CD4-positive, CD25-positive, alpha-beta regulatory T cell (primary cell): ENCODE measurements at regions not wholly inside any gene's neighbourhood (a gene's known extent, or its start where the extent isn't known, plus 50 kb on each side); places are given as distances from the start of the nearest gene placed in this dataset.

Experiments
- ATAC-seq, 2 donors: fragments of 150-1000 bp; cut with Tn5 transposase; one replicate each; pipeline ENCODE4 v1.10.0; 2021; ENCODE audit warnings: low read depth in 2 of 2, moderate number of reproducible peaks in 2 of 2, moderate library complexity in 1 of 2
- DNase-seq, 3 donors: peaks; one replicate each; pipeline versions ENCODE4 v3.0.0 to v3.0.0-alpha.2; 2012 to 2022; ENCODE audit warnings: mixed read lengths in 1 of 3
- H3K27ac ChIP-seq: one replicate; pipeline ENCODE4 v1.7.0; 2013; ENCODE audit warnings: mild to moderate bottlenecking, low read length; ENCODE audit not compliant: insufficient read depth, poor library complexity, severe bottlenecking
- H3K27me3 ChIP-seq: one replicate; pipeline ENCODE4 v1.7.0; 2013; ENCODE audit warnings: low read length; ENCODE audit not compliant: control insufficient read depth, insufficient read depth
- H3K36me3 ChIP-seq: one replicate; pipeline ENCODE4 v1.7.0; 2013; ENCODE audit warnings: mild to moderate bottlenecking, low read length, moderate library complexity; ENCODE audit not compliant: control insufficient read depth, insufficient read depth
- H3K4me1 ChIP-seq: 2 replicates; pipeline ENCODE4 v1.7.0; 2013; ENCODE audit warnings: mild to moderate bottlenecking, low read length; ENCODE audit not compliant: insufficient read depth, control insufficient read depth, poor library complexity, severe bottlenecking
- H3K4me3 ChIP-seq: one replicate; pipeline ENCODE4 v1.7.0; 2013; ENCODE audit warnings: low read depth, mild to moderate bottlenecking, low read length, moderate library complexity
- H3K9me3 ChIP-seq, 2 experiments: 1 replicate in 1 of 2; 2 replicates in 1 of 2; pipeline ENCODE4 v1.7.0; 2013; ENCODE audit warnings: low read length in 2 of 2, mild to moderate bottlenecking in 1 of 2, moderate library complexity in 1 of 2; ENCODE audit not compliant: control insufficient read depth in 2 of 2
- H3K27ac Mint-ChIP-seq, 3 donors: one replicate each; pipeline ENCODE4 v1.8.0; 2020 to 2022; ENCODE audit warnings: mild to moderate bottlenecking in 3 of 3, mixed read lengths in 3 of 3, moderate library complexity in 2 of 3
- H3K27me3 Mint-ChIP-seq: one replicate; pipeline ENCODE4 v1.8.0; 2022; ENCODE audit warnings: mild to moderate bottlenecking, mixed read lengths
- H3K36me3 Mint-ChIP-seq: one replicate; pipeline ENCODE4 v1.8.0; 2020; ENCODE audit warnings: mixed read lengths
- H3K4me1 Mint-ChIP-seq, 4 donors: one replicate each; pipeline ENCODE4 v1.8.0; 2020 to 2022; ENCODE audit warnings: mixed read lengths in 4 of 4, mild to moderate bottlenecking in 1 of 4
- H3K4me3 Mint-ChIP-seq, 4 donors: one replicate each; pipeline ENCODE4 v1.8.0; 2020 to 2022; ENCODE audit warnings: mild to moderate bottlenecking in 4 of 4, mixed read lengths in 4 of 4, moderate library complexity in 3 of 4
- H3K9me3 Mint-ChIP-seq, 7 donors: one replicate each; pipeline ENCODE4 v1.8.0; 2020 to 2022; ENCODE audit warnings: mixed read lengths in 7 of 7, mild to moderate bottlenecking in 3 of 7, moderate library complexity in 2 of 7

GRCh38 chr4:22336822-22337221, 179.0 kb downstream of the ADGRA3 start:
- Histone ChIP-seq H3K4me1 (no peaks in the 10 kb centered on the region), H3K27ac (no peak overlapping the region), H3K36me3 (no peaks in the 10 kb centered on the region), H3K27me3 (no peaks in the 10 kb centered on the region), H3K9me3 (peaks cover 0 to 2% of the 10 kb centered on the region in 2 experiments), H3K4me3 (no peak overlapping the region)
- Mint-ChIP-seq H3K36me3 (no peaks in the 10 kb centered on the region), H3K4me3 (no peak overlapping the region), H3K27me3 (no peaks in the 10 kb centered on the region), H3K27ac (no peak overlapping the region), H3K9me3 (peaks cover 0 to 12% (median 5%) of the 10 kb centered on the region in 7 donors), H3K4me1 (no peaks in the 10 kb centered on the region)
- DNase-seq = no peak
- no peak for ATAC-seq

DNA sequence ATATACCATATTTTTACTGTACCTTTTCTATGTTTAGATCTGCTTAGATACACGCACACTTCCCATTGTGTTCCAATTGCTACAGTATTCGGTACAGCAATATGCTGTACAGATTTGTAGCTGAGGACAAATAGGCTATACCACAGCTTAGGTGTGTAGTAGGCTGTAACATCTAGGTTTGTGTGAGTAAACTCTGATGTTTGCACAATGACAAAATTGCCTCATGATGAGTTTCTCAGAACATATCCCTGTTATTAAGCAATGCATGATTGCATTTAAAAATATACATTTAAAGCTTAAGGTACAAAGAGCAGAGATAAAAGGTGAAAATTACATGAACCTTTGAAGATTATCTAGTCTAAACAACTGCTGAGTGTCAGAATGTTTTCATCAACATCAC, 181.7 kb downstream of the ADGRA3 start:
- Histone ChIP-seq H3K4me1 (no peaks in the 10 kb centered on the region), H3K9me3 (no peaks in the 10 kb centered on the region), H3K27me3 (no peaks in the 10 kb centered on the region), H3K4me3 (no peak overlapping the region), H3K36me3 (no peaks in the 10 kb centered on the region), H3K27ac (no peak overlapping the region)
- Mint-ChIP-seq H3K27me3 (no peaks in the 10 kb centered on the region), H3K27ac (no peak overlapping the region), H3K36me3 (no peaks in the 10 kb centered on the region), H3K9me3 (peaks cover 0 to 16% (median 4%) of the 10 kb centered on the region in 7 donors), H3K4me1 (no peaks in the 10 kb centered on the region), H3K4me3 (no peak overlapping the region)
- ATAC-seq (no peak), DNase-seq (no peak)

DNA sequence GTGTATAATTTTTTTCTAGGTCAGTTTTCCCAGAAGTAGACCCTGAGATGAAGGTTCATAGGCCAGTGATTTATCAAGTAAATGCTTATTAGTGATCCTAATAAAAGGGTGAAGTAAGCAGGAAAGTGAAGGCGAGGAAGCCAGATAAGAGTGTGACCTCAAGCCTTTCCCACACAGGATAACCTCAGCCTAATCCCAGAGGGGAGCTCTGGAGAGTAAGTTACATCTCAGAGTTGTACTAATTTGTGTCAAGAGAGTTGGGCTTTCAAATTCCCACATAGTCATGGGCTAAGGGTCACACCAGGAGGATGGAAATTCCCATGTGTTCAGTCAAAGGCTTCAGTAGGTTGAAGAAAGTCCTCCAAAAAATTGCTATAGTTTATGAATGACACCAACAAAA, 191.4 kb downstream of the ADGRA3 start:
- Mint-ChIP-seq H3K27me3 (peaks cover 4% of the 10 kb centered on the region), H3K4me3 (no peak overlapping the region), H3K27ac (no peak overlapping the region), H3K4me1 (no peaks in the 10 kb centered on the region), H3K36me3 (no peaks in the 10 kb centered on the region), H3K9me3 (peaks cover 0 to 10% (median 5%) of the 10 kb centered on the region in 7 donors)
- ATAC-seq (no peak), DNase-seq (no peak)
- H3K4me3 ChIP-seq = no peak overlapping the region
- no peak overlapping the region for H3K27ac ChIP-seq
- H3K9me3 ChIP-seq = no peaks in the 10 kb centered on the region
- no peaks in the 10 kb centered on the region for H3K4me1 ChIP-seq
- no peaks in the 10 kb centered on the region for H3K27me3 ChIP-seq
- H3K36me3 ChIP-seq = no peaks in the 10 kb centered on the region

DNA sequence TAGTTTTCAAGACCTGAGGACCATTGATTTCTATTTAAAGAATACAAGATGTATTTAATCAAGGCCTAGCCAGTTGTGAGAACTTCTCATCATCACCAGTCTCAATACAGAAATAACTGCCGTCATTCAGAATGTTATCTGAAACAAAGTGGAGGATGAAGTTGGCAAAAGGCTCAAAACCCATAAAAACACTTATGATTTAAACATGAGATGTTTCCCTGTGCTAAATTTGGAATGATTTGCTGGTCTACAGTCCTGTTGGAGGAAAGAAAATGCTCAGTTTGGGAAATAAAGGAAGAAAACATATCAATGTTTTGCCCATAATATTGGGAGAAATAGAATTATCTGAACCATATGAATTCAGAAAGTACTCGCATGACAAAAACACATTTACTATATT, 192.2 kb downstream of the ADGRA3 start:
- no peak for ATAC-seq
- H3K27ac ChIP-seq = no peak overlapping the region
- Mint-ChIP-seq H3K4me3 (no peak overlapping the region), H3K9me3 (peaks cover 0 to 16% (median 4%) of the 10 kb centered on the region in 7 donors), H3K36me3 (no peaks in the 10 kb centered on the region), H3K27me3 (peaks cover 4% of the 10 kb centered on the region), H3K4me1 (no peaks in the 10 kb centered on the region), H3K27ac (no peak overlapping the region)
- no peak overlapping the region for H3K4me3 ChIP-seq
- H3K9me3 ChIP-seq = no peaks in the 10 kb centered on the region
- no peaks in the 10 kb centered on the region for H3K4me1 ChIP-seq
- no peaks in the 10 kb centered on the region for H3K36me3 ChIP-seq
- DNase-seq = no peak
- H3K27me3 ChIP-seq = no peaks in the 10 kb centered on the region

DNA sequence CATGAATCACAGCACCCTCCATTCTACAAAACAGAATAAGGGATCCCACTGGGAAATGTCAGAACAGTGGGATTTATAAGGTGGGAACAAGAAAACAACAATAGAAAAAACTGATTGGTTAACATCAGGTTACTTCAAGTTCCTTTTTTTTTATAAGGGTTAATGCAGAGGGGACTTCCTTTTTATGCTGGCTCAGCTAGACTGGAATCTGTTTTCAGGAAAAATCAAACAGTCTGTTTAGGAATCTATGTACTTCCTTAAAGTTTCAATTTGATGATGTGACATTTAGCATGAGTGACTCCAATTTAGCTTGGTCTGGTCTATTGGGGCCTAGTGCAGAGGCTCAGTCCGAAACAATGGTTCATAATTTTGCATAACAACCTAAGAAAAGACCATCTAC, 192.9 kb downstream of the ADGRA3 start:
- Mint-ChIP-seq H3K4me1 (no peaks in the 10 kb centered on the region), H3K27ac (no peak overlapping the region), H3K4me3 (no peak overlapping the region), H3K9me3 (peaks cover 0 to 16% (median 4%) of the 10 kb centered on the region in 7 donors), H3K27me3 (peaks cover 4% of the 10 kb centered on the region), H3K36me3 (no peaks in the 10 kb centered on the region)
- ATAC-seq = no peak
- Histone ChIP-seq H3K4me3 (no peak overlapping the region), H3K27ac (no peak overlapping the region), H3K27me3 (no peaks in the 10 kb centered on the region), H3K4me1 (no peaks in the 10 kb centered on the region), H3K36me3 (no peaks in the 10 kb centered on the region), H3K9me3 (no peaks in the 10 kb centered on the region)
- no peak for DNase-seq

DNA sequence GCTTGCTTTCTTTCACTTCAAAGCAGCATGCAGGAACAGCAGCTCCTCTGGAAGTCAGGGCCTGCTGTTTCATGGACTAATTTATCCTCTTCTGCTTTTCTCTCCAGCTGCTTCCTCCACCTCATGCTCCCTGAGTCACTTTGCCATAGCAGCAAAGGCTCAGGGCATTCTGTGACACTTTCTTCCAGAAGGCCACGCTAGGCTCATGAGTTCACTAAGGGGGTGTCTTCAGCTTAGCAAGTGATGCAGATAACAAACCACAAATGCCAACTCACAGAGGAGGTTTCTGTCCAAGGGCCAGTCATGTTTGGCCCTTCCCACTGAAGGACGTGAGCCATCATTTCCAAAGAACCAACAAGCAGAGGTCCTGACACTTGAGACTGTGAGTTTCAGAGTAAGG, 200.2 kb downstream of the ADGRA3 start:
- H3K27ac Mint-ChIP-seq = no peak overlapping the region
- no peak overlapping the region for H3K4me3 Mint-ChIP-seq
- no peaks in the 10 kb centered on the region for H3K27me3 ChIP-seq
- peaks cover 0 to 22% (median 8%) of the 10 kb centered on the region in 7 donors for H3K9me3 Mint-ChIP-seq
- no peaks in the 10 kb centered on the region for H3K4me1 ChIP-seq
- H3K27me3 Mint-ChIP-seq = no peaks in the 10 kb centered on the region
- DNase-seq = no peak
- H3K9me3 ChIP-seq = peaks cover 0 to 2% of the 10 kb centered on the region in 2 experiments
- ATAC-seq = no peak
- no peak overlapping the region for H3K4me3 ChIP-seq
- H3K4me1 Mint-ChIP-seq = no peaks in the 10 kb centered on the region
- H3K27ac ChIP-seq = no peak overlapping the region
- H3K36me3 ChIP-seq = no peaks in the 10 kb centered on the region
- no peaks in the 10 kb centered on the region for H3K36me3 Mint-ChIP-seq

DNA sequence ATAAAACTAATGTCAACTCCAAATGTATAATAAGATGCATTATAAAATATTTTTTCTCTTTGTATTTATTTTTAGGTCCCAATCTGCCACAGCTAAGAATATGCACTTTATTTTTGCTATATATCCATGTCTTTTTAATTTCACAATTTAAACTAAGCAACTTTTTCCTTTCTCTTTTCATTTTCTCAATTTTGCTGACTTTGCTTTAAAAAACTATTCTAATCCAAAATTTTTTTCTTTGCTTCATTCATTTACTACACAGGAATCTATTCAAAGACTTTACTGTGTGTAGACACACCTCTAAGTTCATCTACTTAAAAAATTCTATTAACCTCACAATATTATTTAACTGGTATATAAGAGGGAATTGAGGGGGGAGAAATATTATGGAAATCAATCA, 201.9 kb downstream of the ADGRA3 start:
- no peaks in the 10 kb centered on the region for H3K27me3 ChIP-seq
- Mint-ChIP-seq H3K36me3 (no peaks in the 10 kb centered on the region), H3K4me3 (no peak overlapping the region), H3K4me1 (no peaks in the 10 kb centered on the region), H3K27me3 (no peaks in the 10 kb centered on the region), H3K9me3 (peaks cover 0 to 20% (median 8%) of the 10 kb centered on the region in 7 donors), H3K27ac (no peak overlapping the region)
- DNase-seq (no peak), ATAC-seq (no peak)
- no peak overlapping the region for H3K27ac ChIP-seq
- H3K4me1 ChIP-seq = no peaks in the 10 kb centered on the region
- H3K4me3 ChIP-seq = no peak overlapping the region
- no peaks in the 10 kb centered on the region for H3K36me3 ChIP-seq
- peaks cover 0 to 2% of the 10 kb centered on the region in 2 experiments for H3K9me3 ChIP-seq

GRCh38 chr4:22312113-22312512, 203.8 kb downstream of the ADGRA3 start:
- Histone ChIP-seq H3K4me3 (no peak overlapping the region), H3K4me1 (no peaks in the 10 kb centered on the region), H3K27me3 (no peaks in the 10 kb centered on the region), H3K9me3 (peaks cover 0 to 2% of the 10 kb centered on the region in 2 experiments), H3K27ac (no peak overlapping the region), H3K36me3 (no peaks in the 10 kb centered on the region)
- Mint-ChIP-seq H3K36me3 (no peaks in the 10 kb centered on the region), H3K27ac (no peak overlapping the region), H3K4me1 (no peaks in the 10 kb centered on the region), H3K27me3 (no peaks in the 10 kb centered on the region), H3K9me3 (peaks cover 0 to 20% (median 8%) of the 10 kb centered on the region in 7 donors), H3K4me3 (no peak overlapping the region)
- ATAC-seq (no peak), DNase-seq (no peak)
